ENCODE measurements at regions not wholly inside any gene's neighbourhood (a gene's known extent, or its start where the extent isn't known, plus 50 kb on each side); places are given as distances from the start of the nearest gene placed in this dataset.

GRCh38 chr14:44154874-44155273 lies 352.2 kb downstream of the FSCB start:
- Histone ChIP-seq H3K9me3 (ENCODE audit: low read depth, low read length, poor library complexity, severe bottlenecking) (peaks cover 5% of the 10 kb centered on the region), H3K27ac (ENCODE audit: low read depth, low read length, poor library complexity, severe bottlenecking) (no peak overlapping the region), H3K36me3 (ENCODE audit: insufficient read depth, low read length, poor library complexity, severe bottlenecking) (no peaks in the 10 kb centered on the region), H3K4me3 (ENCODE audit: low read depth, low read length, poor library complexity, severe bottlenecking) (no peak overlapping the region), H3K4me1 (ENCODE audit: insufficient read depth, low read length, poor library complexity, severe bottlenecking) (peaks cover 4% of the 10 kb centered on the region), H3K27me3 (replicated peaks; ENCODE audit: insufficient read depth, low read depth, low read length, poor library complexity) (no peaks in the 10 kb centered on the region)
- DNase-seq (ENCODE audit: low spot score): no peak
- intact Hi-C loops (cut with micrococcal nuclease; ENCODE audit: unreplicated experiment): no loop called here
- TF ChIP-seq EZH2 (IDR thresholded peaks at IDR 0.05; ENCODE audit: borderline replicate concordance, low read depth, low read length, poor library complexity, severe bottlenecking) (no peak), CTCF (conservative IDR thresholded peaks at IDR 0.05; ENCODE audit: low read depth, low read length) (no peak)
- CTCF ChIA-PET: no interaction called here
- POLR2A ChIA-PET (ENCODE audit: low non-redundant PET): no interaction called here
- BruUV-seq (replicated peaks): no TSS peak

- no peaks in the 10 kb centered on the region for H3K36me3 ChIP-seq (ENCODE audit: insufficient read depth, low read length, poor library complexity, severe bottlenecking)
- H3K27me3 ChIP-seq (replicated peaks; ENCODE audit: insufficient read depth, low read depth, low read length, poor library complexity): no peaks in the 10 kb centered on the region
- CTCF ChIA-PET: no interaction called here
- peaks cover 5% of the 10 kb centered on the region for H3K9me3 ChIP-seq (ENCODE audit: low read depth, low read length, poor library complexity, severe bottlenecking)
- no peak for TF ChIP-seq EZH2 (IDR thresholded peaks at IDR 0.05; ENCODE audit: borderline replicate concordance, low read depth, low read length, poor library complexity, severe bottlenecking)
- TF ChIP-seq CTCF (conservative IDR thresholded peaks at IDR 0.05; ENCODE audit: low read depth, low read length): no peak
- H3K4me1 ChIP-seq (ENCODE audit: insufficient read depth, low read length, poor library complexity, severe bottlenecking): peaks cover 7% of the 10 kb centered on the region
- BruUV-seq (replicated peaks): no TSS peak
- H3K4me3 ChIP-seq (ENCODE audit: low read depth, low read length, poor library complexity, severe bottlenecking): no peak overlapping the region
- POLR2A ChIA-PET (ENCODE audit: low non-redundant PET): no interaction called here
- intact Hi-C loops (cut with micrococcal nuclease; ENCODE audit: unreplicated experiment): no loop called here
- no peak overlapping the region for H3K27ac ChIP-seq (ENCODE audit: low read depth, low read length, poor library complexity, severe bottlenecking)
- no peak for DNase-seq (ENCODE audit: low spot score)
Measured at GRCh38 chr14:44154446-44154845, 352.6 kb downstream of the FSCB start.

- H3K9me3 ChIP-seq (ENCODE audit: low read depth, low read length, poor library complexity, severe bottlenecking): no peaks in the 10 kb centered on the region
- H3K27me3 ChIP-seq (replicated peaks; ENCODE audit: insufficient read depth, low read depth, low read length, poor library complexity): no peaks in the 10 kb centered on the region
- no peak for DNase-seq (ENCODE audit: low spot score)
- H3K27ac ChIP-seq (ENCODE audit: low read depth, low read length, poor library complexity, severe bottlenecking): no peak overlapping the region
- H3K36me3 ChIP-seq (ENCODE audit: insufficient read depth, low read length, poor library complexity, severe bottlenecking): no peaks in the 10 kb centered on the region
- ChIA-PET CTCF (no interaction called here), POLR2A (ENCODE audit: low non-redundant PET) (no interaction called here)
- no peak for TF ChIP-seq CTCF (conservative IDR thresholded peaks at IDR 0.05; ENCODE audit: low read depth, low read length)
- no peak for TF ChIP-seq EZH2 (IDR thresholded peaks at IDR 0.05; ENCODE audit: borderline replicate concordance, low read depth, low read length, poor library complexity, severe bottlenecking)
- no TSS peak for BruUV-seq (replicated peaks)
- no peak overlapping the region for H3K4me3 ChIP-seq (ENCODE audit: low read depth, low read length, poor library complexity, severe bottlenecking)
- intact Hi-C loops (cut with micrococcal nuclease; ENCODE audit: unreplicated experiment): no loop called here
- peaks cover 8% of the 10 kb centered on the region for H3K4me1 ChIP-seq (ENCODE audit: insufficient read depth, low read length, poor library complexity, severe bottlenecking)
Measured at GRCh38 chr14:44151130-44151820, 355.8 kb downstream of the FSCB start.
